Endodermal cell (in vitro differentiated cells): ENCODE measurements at regions not wholly inside any gene's neighbourhood (a gene's known extent, or its start where the extent isn't known, plus 50 kb on each side); places are given as distances from the start of the nearest gene placed in this dataset.

Experiments used
- DNase-seq: peaks from one replicate; pipeline ENCODE4 v3.0.0-alpha.2; 2017
- H3K27ac ChIP-seq: 2 replicates; pipeline ENCODE4 v1.5.1; 2013; ENCODE audit warnings: mild to moderate bottlenecking, low read depth, low read length, moderate library complexity
- H3K27me3 ChIP-seq: 2 replicates; pipeline ENCODE4 v1.6.1; 2013; ENCODE audit warnings: mild to moderate bottlenecking, low read length, moderate library complexity; ENCODE audit not compliant: insufficient read depth, control insufficient read depth, poor library complexity, severe bottlenecking
- H3K36me3 ChIP-seq: 2 replicates; pipeline ENCODE4 v1.7.0; 2013; ENCODE audit warnings: mild to moderate bottlenecking, low read length, moderate library complexity; ENCODE audit not compliant: control insufficient read depth, insufficient read depth
- H3K4me1 ChIP-seq: one replicate; pipeline ENCODE4 v1.7.0; 2013; ENCODE audit warnings: low read length; ENCODE audit not compliant: control insufficient read depth, insufficient read depth
- H3K4me3 ChIP-seq: 2 replicates; pipeline ENCODE4 v1.5.1; 2013; ENCODE audit warnings: mild to moderate bottlenecking, low read length, moderate library complexity
- H3K9ac ChIP-seq: 2 replicates; pipeline ENCODE4 v1.6.1; 2013; ENCODE audit warnings: mild to moderate bottlenecking, low read length, moderate library complexity; ENCODE audit not compliant: poor library complexity, severe bottlenecking; ENCODE audit errors: extremely low read depth
- H3K9me3 ChIP-seq: 2 replicates; pipeline ENCODE4 v1.6.1; 2013; ENCODE audit warnings: mild to moderate bottlenecking, low read length, moderate library complexity; ENCODE audit not compliant: control insufficient read depth
- H3K27ac Mint-ChIP-seq: 2 replicates; pipeline ENCODE4 v1.8.0; 2020; ENCODE audit warnings: mixed read lengths
- H3K27me3 Mint-ChIP-seq: 2 replicates; pipeline ENCODE4 v1.8.0; 2021; ENCODE audit warnings: mild to moderate bottlenecking, mixed read lengths; ENCODE audit not compliant: insufficient read depth
- H3K36me3 Mint-ChIP-seq: 2 replicates; pipeline ENCODE4 v1.8.0; 2020; ENCODE audit warnings: low read depth, mixed read lengths
- H3K4me1 Mint-ChIP-seq: 2 replicates; pipeline ENCODE4 v1.8.0; 2020; ENCODE audit warnings: mixed read lengths
- H3K4me3 Mint-ChIP-seq: 2 replicates; pipeline ENCODE4 v1.8.0; 2020; ENCODE audit warnings: mild to moderate bottlenecking, moderate library complexity, mixed read lengths
- H3K9me3 Mint-ChIP-seq: 2 replicates; pipeline ENCODE4 v1.8.0; 2020; ENCODE audit warnings: mild to moderate bottlenecking, mixed read lengths
- CTCF ChIP-seq: fragments of 200-600 bp; sonication (generic); conservative IDR thresholded peaks from 2 replicates; pipeline ENCODE4 v1.5.0; 2021; ENCODE audit warnings: antibody characterized with exemption, mild to moderate bottlenecking
- WGBS, 2 experiments: methylation state at CpG; one replicate each; pipeline versions ENCODE4 v1.1.5 to v1.1.7; 2013; ENCODE audit warnings: missing lambda C conversion rate in 2 of 2, mixed read lengths in 1 of 2; ENCODE audit not compliant: insufficient coverage in 1 of 2, insufficient read length in 1 of 2; 5-methylcytosine and 5-hydroxymethylcytosine counted together

- Mint-ChIP-seq H3K9me3 (peaks cover 10% of the 10 kb centered on the region), H3K27me3 (no peaks in the 10 kb centered on the region), H3K4me1 (no peaks in the 10 kb centered on the region), H3K36me3 (no peaks in the 10 kb centered on the region), H3K27ac (no peak overlapping the region), H3K4me3 (no peak overlapping the region)
- Histone ChIP-seq H3K36me3 (no peaks in the 10 kb centered on the region), H3K4me1 (no peaks in the 10 kb centered on the region), H3K9me3 (no peaks in the 10 kb centered on the region), H3K27ac (no peak overlapping the region), H3K27me3 (no peaks in the 10 kb centered on the region), H3K4me3 (no peak overlapping the region), H3K9ac (no peak overlapping the region)
- TF ChIP-seq CTCF, result no peak
- 93 to 96% methylated on average over 11 to 22 of the region's 22 CpGs for WGBS, 2 experiments
- DNase-seq, result no peak
Measured at GRCh38 chr7:80974396-80975358, 55.8 kb upstream of the SEMA3C start.

- no peak overlapping the region for H3K27ac ChIP-seq
- WGBS, 2 experiments, result 85 to 90% methylated on average over 6 of the region's 6 CpGs
- DNase-seq, result no peak
- no peak overlapping the region for H3K9ac ChIP-seq
- Mint-ChIP-seq H3K36me3 (no peaks in the 10 kb centered on the region), H3K9me3 (peaks cover 9% of the 10 kb centered on the region), H3K27me3 (peaks cover 9% of the 10 kb centered on the region), H3K27ac (no peak overlapping the region), H3K4me1 (peaks cover 18% of the 10 kb centered on the region), H3K4me3 (no peak overlapping the region)
- no peak for TF ChIP-seq CTCF
- no peaks in the 10 kb centered on the region for H3K27me3 ChIP-seq
- H3K9me3 ChIP-seq, result no peaks in the 10 kb centered on the region
- H3K4me3 ChIP-seq, result no peak overlapping the region
- H3K4me1 ChIP-seq, result peaks cover 7% of the 10 kb centered on the region
- H3K36me3 ChIP-seq, result no peaks in the 10 kb centered on the region
Measured at GRCh38 chr7:80971225-80971624, 52.4 kb upstream of the SEMA3C start.
